ENCODE measurements at regions not wholly inside any gene's neighbourhood (a gene's known extent, or its start where the extent isn't known, plus 50 kb on each side); places are given as distances from the start of the nearest gene placed in this dataset.
A peak's percentile ranks its signal among the peaks of the same experiment; 100 is the strongest.

GRCh38 chr1:34363447-34363846 is 186.7 kb downstream of the C1orf94 start:
- intact Hi-C loops (cut with DNase I; ENCODE audit: low total_unique reads) = no loop called here
- no peak for TF ChIP-seq POLR2A (IDR thresholded peaks at IDR 0.05)
- no peak for TF ChIP-seq CTCF (IDR thresholded peaks at IDR 0.05)
- no peak overlapping the region for H3K4me3 ChIP-seq (ENCODE audit: low read depth, poor library complexity, severe bottlenecking)
- no peak for DNase-seq (ENCODE audit: low spot score in 2 of 2)

GRCh38 chr1:34363915-34364314 is 187.2 kb downstream of the C1orf94 start:
- no peak for DNase-seq (ENCODE audit: low spot score in 2 of 2)
- no peak overlapping the region for H3K4me3 ChIP-seq (ENCODE audit: low read depth, poor library complexity, severe bottlenecking)
- no peak for TF ChIP-seq POLR2A (IDR thresholded peaks at IDR 0.05)
- no peak for TF ChIP-seq CTCF (IDR thresholded peaks at IDR 0.05)
- intact Hi-C loops (cut with DNase I; ENCODE audit: low total_unique reads) = no loop called here
- WGBS, 2 donors = 64% methylated on average over 4 of the region's 4 CpGs

GRCh38 chr1:34364376-34364775 is 187.7 kb downstream of the C1orf94 start:
- WGBS, 2 donors = 88 to 97% methylated on average over 4 of the region's 4 CpGs
- DNase-seq (ENCODE audit: low spot score in 2 of 2) = no peak
- TF ChIP-seq POLR2A (IDR thresholded peaks at IDR 0.05) (no peak), CTCF (IDR thresholded peaks at IDR 0.05) (no peak)
- intact Hi-C loops (cut with DNase I; ENCODE audit: low total_unique reads) = no loop called here
- H3K4me3 ChIP-seq (ENCODE audit: low read depth, poor library complexity, severe bottlenecking) = no peak overlapping the region

- TF ChIP-seq POLR2A (IDR thresholded peaks at IDR 0.05) = no peak
- TF ChIP-seq CTCF (IDR thresholded peaks at IDR 0.05) = no peak
- intact Hi-C loops (cut with DNase I; ENCODE audit: low total_unique reads) = no loop called here
- no peak overlapping the region for H3K4me3 ChIP-seq (ENCODE audit: low read depth, poor library complexity, severe bottlenecking)
- 47 to 68% methylated on average over 1 of the region's 1 CpG for WGBS, 2 donors
- DNase-seq (ENCODE audit: low spot score in 2 of 2) = no peak
These were observed 188.6 kb downstream of the C1orf94 start for GRCh38 chr1:34365295-34365694.

GRCh38 chr1:34366875-34367624 is 190.3 kb downstream of the C1orf94 start:
- no peak overlapping the region for H3K4me3 ChIP-seq (ENCODE audit: low read depth, poor library complexity, severe bottlenecking)
- intact Hi-C loops (cut with DNase I; ENCODE audit: low total_unique reads) = no loop called here
- DNase-seq (ENCODE audit: low spot score in 2 of 2) = no peak
- TF ChIP-seq CTCF (IDR thresholded peaks at IDR 0.05) = no peak
- TF ChIP-seq POLR2A (IDR thresholded peaks at IDR 0.05) = no peak
- 44 to 48% methylated on average over 3 of the region's 3 CpGs for WGBS, 2 donors

- intact Hi-C loops (cut with DNase I; ENCODE audit: low total_unique reads) = no loop called here
- TF ChIP-seq CTCF (IDR thresholded peaks at IDR 0.05) (no peak), POLR2A (IDR thresholded peaks at IDR 0.05) (no peak)
These were observed 191.2 kb downstream of the C1orf94 start for GRCh38 chr1:34367954-34368353.

More at GRCh38 chr1:34367954-34368353, 191.2 kb downstream of the C1orf94 start:
- peak in 1 of 2 donors; percentile 25 for DNase-seq (ENCODE audit: low spot score in 2 of 2)
- no peak overlapping the region for H3K4me3 ChIP-seq (ENCODE audit: low read depth, poor library complexity, severe bottlenecking)
- 54 to 62% methylated on average over 6 of the region's 6 CpGs for WGBS, 2 donors

Data from lower leg skin (tissue), 4 donors.